ENCODE measurements at regions not wholly inside any gene's neighbourhood (a gene's known extent, or its start where the extent isn't known, plus 50 kb on each side); places are given as distances from the start of the nearest gene placed in this dataset.

DNA sequence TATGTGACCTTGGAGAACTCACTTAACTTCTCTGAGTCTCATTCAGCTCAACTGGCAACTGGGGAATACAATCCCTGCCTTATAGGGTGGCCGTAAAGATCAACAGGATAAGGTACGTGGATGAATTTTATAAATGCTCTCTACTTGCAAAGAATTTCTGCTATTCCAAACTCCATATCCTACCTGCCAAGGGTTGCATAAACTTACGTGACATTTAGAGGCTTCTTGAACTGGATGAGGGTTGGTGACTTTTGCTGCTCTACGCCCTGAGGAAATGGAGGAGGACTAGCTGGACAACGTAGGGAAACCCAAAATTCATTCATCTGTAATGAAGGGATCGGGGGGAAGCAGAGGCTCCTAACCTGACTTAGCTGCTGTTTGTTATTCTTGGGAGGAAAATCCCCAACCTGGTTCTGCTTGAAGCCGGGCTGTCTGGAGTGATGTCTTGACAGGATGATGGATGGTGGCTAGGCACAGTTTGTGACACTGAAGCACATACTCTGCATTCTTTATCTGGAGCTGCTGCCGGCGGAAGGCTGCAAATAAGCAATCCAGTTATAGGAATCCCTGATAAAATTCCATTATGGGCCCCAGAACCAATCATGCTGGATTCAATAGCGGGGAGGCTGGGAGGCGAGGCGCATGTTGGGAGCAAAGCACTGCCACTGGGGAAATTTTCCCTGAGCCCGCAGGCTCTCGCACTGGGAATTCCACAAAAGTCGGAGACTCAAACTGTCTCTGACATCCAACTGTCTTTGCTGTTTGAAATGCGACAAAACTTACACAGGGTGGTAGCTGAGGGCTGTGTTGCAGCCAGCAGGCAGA lies 94.7 kb upstream of the SDK2 start:
- Histone ChIP-seq H3K9me3 (no peaks in the 10 kb centered on the region), H3K27ac (peak overlapping the region in 1 of 12 donors; percentile 69), H3K4me1 (peaks cover 0 to 24% (median 0%) of the 10 kb centered on the region in 12 donors), H3K36me3 (no peaks in the 10 kb centered on the region), H3K27me3 (peaks cover 0 to 9% (median 3%) of the 10 kb centered on the region in 9 donors), H3K4me3 (no peak overlapping the region)
- TF ChIP-seq, protein P1, sequence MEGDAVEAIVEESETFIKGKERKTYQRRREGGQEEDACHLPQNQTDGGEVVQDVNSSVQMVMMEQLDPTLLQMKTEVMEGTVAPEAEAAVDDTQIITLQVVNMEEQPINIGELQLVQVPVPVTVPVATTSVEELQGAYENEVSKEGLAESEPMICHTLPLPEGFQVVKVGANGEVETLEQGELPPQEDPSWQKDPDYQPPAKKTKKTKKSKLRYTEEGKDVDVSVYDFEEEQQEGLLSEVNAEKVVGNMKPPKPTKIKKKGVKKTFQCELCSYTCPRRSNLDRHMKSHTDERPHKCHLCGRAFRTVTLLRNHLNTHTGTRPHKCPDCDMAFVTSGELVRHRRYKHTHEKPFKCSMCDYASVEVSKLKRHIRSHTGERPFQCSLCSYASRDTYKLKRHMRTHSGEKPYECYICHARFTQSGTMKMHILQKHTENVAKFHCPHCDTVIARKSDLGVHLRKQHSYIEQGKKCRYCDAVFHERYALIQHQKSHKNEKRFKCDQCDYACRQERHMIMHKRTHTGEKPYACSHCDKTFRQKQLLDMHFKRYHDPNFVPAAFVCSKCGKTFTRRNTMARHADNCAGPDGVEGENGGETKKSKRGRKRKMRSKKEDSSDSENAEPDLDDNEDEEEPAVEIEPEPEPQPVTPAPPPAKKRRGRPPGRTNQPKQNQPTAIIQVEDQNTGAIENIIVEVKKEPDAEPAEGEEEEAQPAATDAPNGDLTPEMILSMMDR (IDR thresholded peaks at IDR 0.05) = no peak
- TF ChIP-seq POLR2A (IDR thresholded peaks at IDR 0.05) = no peak
- 41 to 75% (median 52%) methylated on average over 16 of the region's 16 CpGs for WGBS, 4 donors
- ATAC-seq (peak in 2 of 4 donors; percentile 51 to 84), DNase-seq (no peak)
- intact Hi-C loops (cut with DNase I) = no loop called here

DNA sequence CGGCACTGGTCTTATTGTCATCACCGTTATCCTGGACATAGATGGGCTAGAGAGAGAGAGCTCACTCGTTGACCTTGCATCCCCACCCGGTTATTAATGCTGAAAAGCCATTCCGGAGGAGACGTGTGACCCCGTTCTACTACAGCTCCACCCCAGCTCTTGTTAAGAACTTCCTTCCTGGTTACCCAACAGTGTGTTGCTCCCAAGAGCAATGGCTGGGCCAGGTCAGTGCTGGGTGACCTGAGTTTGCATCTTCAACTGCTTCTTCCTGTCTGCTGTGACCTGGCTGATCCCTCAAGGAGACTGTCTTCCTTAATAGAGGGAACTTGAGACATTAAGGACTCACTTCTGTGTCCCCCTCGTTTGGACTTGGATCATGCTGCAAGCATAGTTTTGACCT lies 96.1 kb upstream of the SDK2 start:
- Histone ChIP-seq H3K4me3 (no peak overlapping the region), H3K27ac (no peak overlapping the region), H3K4me1 (peaks cover 0 to 23% (median 0%) of the 10 kb centered on the region in 12 donors), H3K9me3 (no peaks in the 10 kb centered on the region), H3K36me3 (no peaks in the 10 kb centered on the region), H3K27me3 (peaks cover 0 to 9% (median 0%) of the 10 kb centered on the region in 9 donors)
- DNase-seq (no peak), ATAC-seq (peak in 2 of 4 donors; percentile 28 to 29)
- intact Hi-C loops (cut with DNase I) = no loop called here
- 37 to 64% (median 57%) methylated on average over 7 to 8 of the region's 8 CpGs for WGBS, 4 donors
- TF ChIP-seq POLR2A (IDR thresholded peaks at IDR 0.05) = no peak
- TF ChIP-seq, protein P1 (IDR thresholded peaks at IDR 0.05) = no peak

DNA sequence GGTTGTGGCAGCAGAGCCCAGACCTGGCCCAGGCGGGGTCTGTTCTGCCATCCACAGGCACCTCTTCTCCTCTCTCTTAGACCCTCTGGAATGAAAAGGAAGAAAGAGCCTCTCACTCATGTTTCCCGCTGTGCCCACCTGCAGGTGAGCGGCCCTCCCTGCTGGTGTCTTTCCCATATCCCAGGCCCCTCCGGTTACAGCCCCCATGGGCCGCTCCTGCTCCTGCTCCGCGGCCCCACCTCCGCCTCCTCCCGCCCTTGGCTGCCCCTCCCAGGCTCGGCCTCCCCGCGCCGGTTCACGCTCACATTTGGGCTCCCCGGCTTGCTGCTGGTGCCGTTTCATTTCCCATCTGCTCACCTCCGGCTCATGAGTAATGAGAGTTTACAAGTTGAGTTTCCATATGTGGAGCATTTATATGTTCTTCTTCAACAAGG lies 98.7 kb upstream of the SDK2 start:
- H3K4me1 ChIP-seq = peaks cover 0 to 23% (median 2%) of the 10 kb centered on the region in 12 donors
- H3K36me3 ChIP-seq = no peaks in the 10 kb centered on the region
- no peak overlapping the region for H3K27ac ChIP-seq
- DNase-seq = no peak
- TF ChIP-seq POLR2A (IDR thresholded peaks at IDR 0.05) = no peak
- TF ChIP-seq, protein P1 (IDR thresholded peaks at IDR 0.05) = no peak
- ATAC-seq = no peak
- 69 to 84% (median 71%) methylated on average over 17 of the region's 17 CpGs for WGBS, 4 donors
- intact Hi-C loops (cut with DNase I) = no loop called here
- H3K4me3 ChIP-seq = no peak overlapping the region
- H3K9me3 ChIP-seq = no peaks in the 10 kb centered on the region
- peaks cover 0 to 12% (median 0%) of the 10 kb centered on the region in 9 donors for H3K27me3 ChIP-seq

DNA sequence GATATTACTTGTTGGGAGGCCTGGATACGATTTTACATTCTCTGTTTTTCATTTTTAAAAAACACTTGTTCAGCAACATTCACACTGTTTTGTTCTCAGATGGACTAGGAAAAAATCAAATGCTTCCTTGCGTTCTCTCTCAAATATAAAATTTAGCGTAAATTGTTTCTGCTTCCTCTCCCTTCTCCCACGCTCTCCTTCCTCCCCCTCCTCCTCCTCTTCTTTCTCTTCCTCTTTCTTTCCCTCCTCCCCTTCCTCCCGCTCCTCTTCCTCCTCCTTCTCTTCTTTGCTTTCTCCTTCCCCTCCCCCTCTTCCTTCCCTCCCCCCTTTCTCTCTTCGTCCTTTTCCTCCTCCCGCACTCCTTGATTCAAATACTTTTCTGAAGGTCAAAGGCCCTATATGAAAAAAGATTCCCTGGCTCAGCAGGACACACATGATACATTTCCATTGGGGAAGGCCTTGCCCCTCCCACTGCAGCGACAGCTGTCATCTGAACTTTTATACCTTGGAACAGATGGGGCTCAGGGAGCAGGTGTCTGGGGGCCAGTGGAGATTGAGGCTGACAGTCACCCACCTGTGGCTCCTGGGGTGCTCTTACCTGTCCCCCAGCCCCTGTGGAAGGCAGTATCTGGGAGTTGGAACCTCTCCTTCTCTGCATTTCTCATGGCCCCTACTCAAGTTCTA lies 99.4 kb upstream of the SDK2 start:
- H3K4me1 ChIP-seq = peaks cover 0 to 23% (median 2%) of the 10 kb centered on the region in 12 donors
- DNase-seq (no peak), ATAC-seq (no peak)
- intact Hi-C loops (cut with DNase I) = no loop called here
- H3K4me3 ChIP-seq = no peak overlapping the region
- no peaks in the 10 kb centered on the region for H3K36me3 ChIP-seq
- H3K27ac ChIP-seq = no peak overlapping the region
- WGBS, 4 donors = 65 to 72% (median 70%) methylated on average over 8 of the region's 8 CpGs
- peaks cover 0 to 12% (median 0%) of the 10 kb centered on the region in 9 donors for H3K27me3 ChIP-seq
- H3K9me3 ChIP-seq = no peaks in the 10 kb centered on the region
- TF ChIP-seq, protein P1 (IDR thresholded peaks at IDR 0.05) = no peak
